Mucosa of descending colon (tissue), 3 donors: ENCODE measurements at regions not wholly inside any gene's neighbourhood (a gene's known extent, or its start where the extent isn't known, plus 50 kb on each side); places are given as distances from the start of the nearest gene placed in this dataset.
A peak's percentile ranks its signal among the peaks of the same experiment; 100 is the strongest.

Experiments
- ATAC-seq: fragments of 200-7000 bp; cut with Tn5 transposase; one replicate; pipeline ENCODE4 v1.9.1; 2020; ENCODE audit warnings: mild to moderate bottlenecking, moderate library complexity
- DNase-seq, 3 donors: peaks; one replicate each; pipeline ENCODE4 v3.0.0-alpha.2; 2020
- H3K36me3 ChIP-seq: fragments of 200-600 bp; one replicate; pipeline ENCODE4 v1.8.0; 2021; ENCODE audit warnings: low read depth, mild to moderate bottlenecking
- H3K4me1 ChIP-seq: fragments of 200-600 bp; one replicate; pipeline ENCODE4 v1.8.0; 2021; ENCODE audit warnings: low read depth, mild to moderate bottlenecking
- H3K4me3 ChIP-seq: fragments of 200-600 bp; one replicate; pipeline ENCODE4 v1.8.0; 2021; ENCODE audit warnings: mild to moderate bottlenecking
- H3K9me3 ChIP-seq: fragments of 200-600 bp; one replicate; pipeline ENCODE4 v1.8.0; 2021; ENCODE audit warnings: mild to moderate bottlenecking
- CTCF ChIP-seq: fragments of 200-600 bp; IDR thresholded peaks from one replicate; pipeline ENCODE4 v1.8.0; 2022; ENCODE audit warnings: antibody characterized with exemption, mild to moderate bottlenecking
- intact Hi-C, 2 donors: fragments of 100-400 bp; cut with DNase I in 1 of 2; cut with micrococcal nuclease in 1 of 2; formaldehyde crosslinking; loops; one replicate each; pipeline versions ENCODE4 v1.11.0 to v1.11.1; 2022; cut with DNase I, micrococcal nuclease
- donor health status: DM: no; HTN: no; CAD: no; lungs with moderate emphysema.
- donor health status: DM: no; HTN: no; CAD: no.
- donor health status: DM: no; HTN: yes; CAD: no.

GRCh38 chr7:41005374-41005901, 697.5 kb downstream of the INHBA start:
- intact Hi-C loops = no loop called here
- no peak for TF ChIP-seq CTCF
- Histone ChIP-seq H3K4me3 (no peak overlapping the region), H3K4me1 (no peaks in the 10 kb centered on the region), H3K36me3 (no peaks in the 10 kb centered on the region), H3K9me3 (no peaks in the 10 kb centered on the region)
- DNase-seq (no peak), ATAC-seq (peak; percentile 54)

- no peaks in the 10 kb centered on the region for H3K36me3 ChIP-seq
- no peaks in the 10 kb centered on the region for H3K4me1 ChIP-seq
- TF ChIP-seq CTCF = no peak
- ATAC-seq (no peak), DNase-seq (no peak)
- intact Hi-C loops = no loop called here
- H3K9me3 ChIP-seq = no peaks in the 10 kb centered on the region
- H3K4me3 ChIP-seq = no peak overlapping the region
Measured at GRCh38 chr7:41003977-41004376, 698.9 kb downstream of the INHBA start.

GRCh38 chr7:41003611-41003940, 699.3 kb downstream of the INHBA start:
- Histone ChIP-seq H3K4me3 (no peak overlapping the region), H3K4me1 (no peaks in the 10 kb centered on the region), H3K36me3 (no peaks in the 10 kb centered on the region), H3K9me3 (no peaks in the 10 kb centered on the region)
- intact Hi-C loops = no loop called here
- no peak for TF ChIP-seq CTCF
- ATAC-seq = no peak
- DNase-seq = no peak

GRCh38 chr7:41002741-41003610, 699.9 kb downstream of the INHBA start:
- no peaks in the 10 kb centered on the region for H3K9me3 ChIP-seq
- H3K4me3 ChIP-seq = no peak overlapping the region
- no peaks in the 10 kb centered on the region for H3K36me3 ChIP-seq
- DNase-seq (peak in 2 of 3 donors; percentile 43 to 51), ATAC-seq (peak; percentile 50)
- H3K4me1 ChIP-seq = no peaks in the 10 kb centered on the region
- intact Hi-C loops = no loop called here
- peak; percentile 59 for TF ChIP-seq CTCF

GRCh38 chr7:41000042-41000441, 702.8 kb downstream of the INHBA start:
- no peaks in the 10 kb centered on the region for H3K9me3 ChIP-seq
- H3K4me1 ChIP-seq = no peaks in the 10 kb centered on the region
- intact Hi-C loops = no loop called here
- ATAC-seq (no peak), DNase-seq (no peak)
- H3K36me3 ChIP-seq = no peaks in the 10 kb centered on the region
- no peak for TF ChIP-seq CTCF
- H3K4me3 ChIP-seq = no peak overlapping the region
